Inflammatory macrophage treated with lipopolysaccharide for 4 hours (primary cell): ENCODE measurements at regions not wholly inside any gene's neighbourhood (a gene's known extent, or its start where the extent isn't known, plus 50 kb on each side); places are given as distances from the start of the nearest gene placed in this dataset.
A peak's percentile ranks its signal among the peaks of the same experiment; 100 is the strongest.
"Not testable (repeated sequence)": the region's sequence is repeated elsewhere in the genome, so short reads cannot be mapped to it uniquely, and the experiment has no call there.

Source experiments
- DNase-seq: peaks from one replicate; pipeline ENCODE4 v3.0.0-alpha.2; 2020

DNA sequence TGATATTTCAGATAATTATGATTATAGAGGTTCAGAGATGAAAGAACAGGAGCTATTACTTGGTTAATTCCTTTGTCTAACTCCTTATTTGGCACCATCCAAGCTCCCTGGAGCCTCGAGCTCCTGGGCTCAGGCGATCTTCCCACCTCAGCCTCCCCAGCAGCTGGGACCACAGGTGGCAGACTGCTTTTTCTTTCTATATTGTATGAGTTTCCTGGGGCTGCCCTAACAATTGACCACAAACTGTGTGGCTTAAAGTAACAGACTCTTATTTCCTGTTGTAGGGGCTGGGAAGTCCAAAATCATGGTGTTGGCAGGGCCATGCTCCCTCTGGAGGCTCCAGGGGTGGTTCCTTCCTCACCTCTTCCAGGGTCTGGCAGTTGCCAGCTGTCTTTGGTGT, 163.3 kb upstream of the ADCY1 start:
- DNase-seq = no peak

DNA sequence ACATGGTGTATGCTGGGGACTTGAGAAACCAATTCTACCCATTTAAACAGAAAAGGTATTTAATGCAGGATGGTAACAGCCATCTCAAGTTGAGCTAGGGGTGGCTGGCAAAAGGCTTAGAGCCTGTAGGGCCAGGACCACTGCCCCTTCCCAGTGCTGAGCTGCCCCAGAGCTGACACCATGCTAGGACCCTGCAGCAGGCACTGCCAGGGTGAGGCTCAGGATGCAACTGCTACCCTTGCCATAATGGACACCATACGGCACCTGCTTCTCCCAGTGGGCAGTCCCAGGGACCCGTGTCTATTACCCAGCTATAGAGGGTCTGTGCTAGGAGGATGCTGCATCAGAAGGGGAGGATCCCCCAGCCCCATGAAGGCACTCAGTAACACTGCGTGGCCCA, 160.7 kb upstream of the ADCY1 start:
- DNase-seq = no peak

DNA sequence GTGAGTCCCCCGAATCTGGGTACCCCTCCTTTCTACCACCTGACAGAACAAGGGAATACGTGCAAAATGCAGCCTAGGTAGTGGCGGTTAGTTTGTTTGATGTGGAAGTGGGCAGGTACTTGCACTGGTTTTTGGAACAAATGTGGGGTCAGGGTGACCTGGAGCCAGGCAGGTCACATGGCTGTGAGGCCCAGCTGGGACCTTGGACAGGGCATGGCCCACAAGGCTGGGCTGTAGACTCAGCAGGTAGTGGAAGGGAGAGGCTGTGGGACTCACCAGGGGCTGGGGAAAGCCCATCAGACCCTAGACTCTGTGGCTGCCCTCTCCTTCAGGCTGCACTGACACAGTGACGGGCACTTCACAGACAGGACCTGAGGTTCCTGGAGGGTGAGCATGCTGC, 159.9 kb upstream of the ADCY1 start:
- DNase-seq = no peak

DNA sequence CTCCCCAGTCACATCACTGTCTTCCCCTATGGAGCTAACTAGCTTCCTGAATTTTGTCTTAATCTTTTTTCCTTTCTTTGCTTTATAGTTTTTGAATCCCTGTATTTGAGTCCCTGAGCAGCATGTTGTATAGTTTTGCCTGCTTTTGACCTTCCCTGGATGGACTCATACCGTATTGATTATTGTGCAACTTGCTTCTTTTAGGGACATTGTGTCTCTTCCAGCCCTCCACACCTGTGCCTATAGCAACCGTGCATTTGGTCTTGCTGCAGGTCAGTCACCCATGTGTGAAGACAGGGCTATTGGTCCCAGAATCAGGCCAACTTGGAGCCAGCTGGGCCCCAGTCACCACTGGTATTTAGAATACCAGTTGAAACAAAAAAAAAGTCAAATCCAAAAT, 158.9 kb upstream of the ADCY1 start:
- no peak for DNase-seq

GRCh38 chr7:45416846-45417245, 157.3 kb upstream of the ADCY1 start:
- no peak for DNase-seq

- DNase-seq = no peak
Measured at GRCh38 chr7:45417268-45417667, 156.9 kb upstream of the ADCY1 start.

GRCh38 chr7:45417735-45418134, 156.4 kb upstream of the ADCY1 start:
- no peak for DNase-seq

DNA sequence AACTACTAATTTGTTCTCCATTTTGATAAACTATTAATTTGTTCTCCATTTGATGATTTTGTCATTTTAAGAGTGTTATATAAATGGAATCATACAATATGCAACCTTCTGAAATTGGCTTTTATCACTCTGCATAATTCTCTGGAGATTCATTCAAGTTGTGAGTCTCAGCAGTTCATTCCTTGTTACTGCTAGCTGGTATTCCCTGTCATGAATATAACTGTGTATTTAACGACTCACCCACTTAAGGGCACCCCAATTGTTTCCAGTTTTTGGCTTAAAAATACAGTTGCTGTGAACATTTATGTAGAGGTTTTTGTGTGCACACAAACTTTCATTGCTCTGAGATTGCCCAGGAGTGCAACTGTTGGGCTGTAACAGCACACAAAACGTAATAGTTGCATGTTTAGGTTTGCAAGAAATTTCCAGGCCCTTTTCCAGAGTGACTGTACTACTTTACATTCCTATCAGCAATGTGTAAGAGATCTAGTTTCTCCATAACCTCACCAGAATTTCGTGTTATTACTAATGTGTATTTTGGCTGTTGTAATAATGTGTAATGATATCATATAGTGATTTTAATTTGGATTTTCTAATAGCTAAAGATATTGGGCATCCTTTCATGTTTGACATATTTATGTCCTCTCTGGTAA, 153.2 kb upstream of the ADCY1 start:
- DNase-seq = no peak

DNA sequence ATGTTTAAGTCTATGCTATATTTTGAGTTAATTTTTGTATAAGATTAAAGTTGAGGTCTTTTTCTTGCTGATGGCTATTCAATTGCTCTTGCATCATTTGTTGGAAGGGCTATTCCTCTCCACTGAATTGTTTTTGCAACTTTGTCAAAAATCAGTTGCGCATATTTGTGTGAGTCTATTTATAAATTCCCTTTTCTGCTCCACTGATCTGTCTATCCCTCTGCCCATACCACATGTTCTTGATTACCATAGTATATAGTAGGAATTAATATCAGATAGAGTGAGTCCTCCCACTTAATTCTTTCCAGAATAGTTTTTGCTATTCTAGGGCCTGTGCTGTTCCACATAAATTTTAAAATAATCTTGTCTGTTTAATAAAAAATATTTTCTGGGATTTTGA, 152.4 kb upstream of the ADCY1 start:
- DNase-seq = no peak

DNA sequence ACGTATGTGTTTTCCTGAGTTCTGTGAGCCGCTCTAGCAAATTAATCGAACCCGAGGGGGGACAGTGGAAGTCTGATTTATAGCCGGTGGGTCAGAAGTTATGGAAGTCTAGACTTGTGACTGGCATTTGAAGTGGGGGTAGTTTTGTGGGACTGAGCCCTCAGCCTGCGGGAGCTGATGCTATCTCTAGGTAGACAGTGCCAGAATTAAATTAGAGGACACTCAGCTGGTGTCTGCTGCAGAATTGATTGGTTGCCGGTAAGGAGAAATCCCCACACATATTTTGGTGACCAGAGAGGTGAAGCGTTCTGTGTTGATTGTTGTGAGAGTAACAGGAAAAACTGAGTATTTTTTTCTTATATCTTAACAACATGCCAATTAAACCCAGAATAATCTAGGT, 143.8 kb upstream of the ADCY1 start:
- no peak for DNase-seq

DNA sequence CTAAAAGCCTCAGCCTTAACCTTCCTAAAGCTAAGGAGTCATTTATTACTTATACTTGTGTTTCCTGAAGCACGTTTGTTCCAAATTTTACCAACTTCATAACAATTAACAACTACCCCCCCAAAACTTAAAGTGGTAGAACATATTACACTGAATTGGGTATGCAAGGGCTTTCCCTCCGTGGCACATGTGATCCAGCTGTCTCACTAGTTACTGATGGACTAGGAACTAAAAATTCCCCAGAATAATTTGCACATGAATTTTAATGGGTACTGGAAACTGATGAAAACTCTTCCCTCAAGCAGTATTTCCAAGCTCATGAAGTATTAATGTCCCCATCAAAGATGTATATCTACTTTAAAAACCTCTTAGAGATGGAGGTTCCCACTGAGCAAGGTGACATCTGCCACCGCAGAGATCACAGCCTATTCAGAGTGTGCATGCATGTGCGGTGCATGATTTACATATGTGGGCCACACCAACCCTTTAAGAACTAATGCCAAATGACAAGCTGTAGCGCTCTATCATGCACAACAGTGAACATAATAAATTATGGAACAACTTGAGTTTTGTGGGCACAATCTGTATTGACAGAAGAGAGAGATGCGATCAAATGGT, 139.9 kb upstream of the ADCY1 start:
- no peak for DNase-seq

- no peak for DNase-seq
Measured at GRCh38 chr7:45435131-45435530, 139.0 kb upstream of the ADCY1 start.

GRCh38 chr7:45435846-45436245, 138.3 kb upstream of the ADCY1 start:
- DNase-seq = peak; percentile 24

- not testable (repeated sequence) for DNase-seq
Measured at GRCh38 chr7:45440776-45441175, 133.4 kb upstream of the ADCY1 start.

- DNase-seq = no peak
Measured at GRCh38 chr7:45443263-45443662, 130.9 kb upstream of the ADCY1 start.

DNA sequence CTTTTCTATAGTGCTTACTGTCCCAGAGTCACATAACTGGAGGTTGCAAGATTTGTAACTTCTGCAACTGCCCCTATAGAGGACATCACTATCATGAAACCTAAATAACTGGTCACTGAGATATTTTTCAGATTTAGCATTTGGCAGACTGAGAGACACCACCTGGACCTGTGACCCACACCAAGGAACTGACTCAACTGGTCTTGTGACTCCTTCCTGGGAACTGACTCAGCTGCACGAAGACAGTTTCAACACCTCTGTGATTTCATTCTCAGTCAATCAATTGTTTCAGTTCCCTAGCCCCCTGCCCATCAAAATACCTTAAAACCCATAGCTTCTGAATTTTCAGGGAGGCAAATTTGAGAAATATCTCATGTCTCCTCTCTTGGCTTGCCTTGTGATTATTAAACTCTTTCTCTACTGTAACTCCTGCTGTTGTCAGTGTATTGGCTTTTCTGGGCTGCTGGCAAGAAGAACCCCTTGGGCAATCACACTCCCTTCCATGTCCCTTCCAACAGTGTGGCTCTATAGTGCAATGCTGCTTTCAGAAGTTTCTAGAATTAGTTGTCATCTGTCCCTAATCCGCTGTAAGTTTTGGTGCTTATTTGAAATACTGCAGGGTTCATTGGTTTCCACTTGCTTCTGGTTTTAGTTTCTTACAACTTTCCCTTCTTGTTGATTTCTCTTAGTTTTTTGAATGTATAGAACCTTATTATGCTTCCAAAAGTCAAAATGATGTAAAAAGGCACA, 127.8 kb upstream of the ADCY1 start:
- DNase-seq = peak; percentile 32

DNA sequence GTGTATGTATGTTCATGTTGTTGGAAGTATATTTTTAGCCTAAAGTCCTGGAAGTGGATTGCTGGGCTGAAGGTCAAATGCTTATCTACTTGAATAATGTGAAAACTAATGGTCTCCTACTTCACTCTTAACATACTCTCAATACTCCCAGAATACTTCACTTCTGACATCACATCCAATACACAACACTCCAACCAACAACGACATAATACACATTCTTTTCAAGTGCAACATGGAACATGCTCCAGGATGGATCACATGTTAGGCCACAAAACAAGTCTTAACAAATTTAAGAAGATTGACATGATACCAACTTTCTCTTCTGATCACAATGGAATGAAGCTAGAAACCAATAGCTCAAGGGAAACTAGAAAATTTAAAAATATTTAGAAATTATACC, 126.9 kb upstream of the ADCY1 start:
- no peak for DNase-seq

DNA sequence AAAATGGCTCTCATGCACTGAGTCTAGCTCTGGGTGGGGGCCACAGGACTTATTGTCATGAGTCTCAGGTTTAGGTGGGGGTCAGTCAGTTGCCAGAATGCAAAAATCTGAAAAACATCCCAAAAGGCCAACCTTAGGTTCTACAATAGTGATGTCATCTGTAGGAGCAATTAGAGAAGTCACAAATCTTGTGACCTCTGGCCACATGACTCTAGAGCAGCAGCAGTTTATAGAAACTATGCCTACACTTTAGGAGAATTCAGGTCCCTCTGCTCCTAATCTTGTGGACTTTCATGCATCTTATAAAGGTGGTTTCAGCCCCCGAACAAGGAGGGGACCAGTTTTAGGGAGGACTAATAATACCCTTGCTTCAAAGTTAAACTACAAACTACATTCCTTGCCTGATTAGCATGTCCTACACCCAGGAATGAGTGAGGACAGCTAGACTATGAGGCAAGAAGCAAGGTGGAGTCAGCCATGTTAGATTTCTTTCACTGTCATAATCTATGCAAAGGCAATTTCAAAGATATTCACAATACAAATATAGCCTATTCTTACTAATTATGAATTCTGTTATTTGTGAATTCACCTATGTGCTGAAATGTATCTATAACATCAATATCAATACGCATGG, 123.5 kb upstream of the ADCY1 start:
- DNase-seq = peak; percentile 7

- DNase-seq = no peak
Measured at GRCh38 chr7:45451342-45452035, 122.7 kb upstream of the ADCY1 start.

DNA sequence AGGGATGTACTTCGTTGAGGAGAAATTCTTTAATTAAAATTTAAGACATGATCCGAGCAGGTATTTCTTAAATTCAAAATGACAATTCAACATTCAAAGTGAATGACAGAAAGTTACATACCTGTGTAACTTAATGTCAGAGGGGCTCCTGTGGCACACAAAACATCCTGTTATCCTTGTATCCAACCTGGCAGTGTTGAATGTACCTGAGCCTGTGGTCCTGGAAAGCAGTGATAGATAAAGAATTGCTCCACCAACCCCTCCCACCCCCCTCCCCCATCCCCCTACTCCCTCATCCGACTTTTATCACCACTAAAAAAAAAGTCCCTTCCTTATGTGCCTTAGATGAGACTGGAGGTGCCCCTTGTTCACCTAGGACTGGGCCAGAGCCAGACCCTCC, 119.4 kb upstream of the ADCY1 start:
- no peak for DNase-seq

- DNase-seq = no peak
Measured at GRCh38 chr7:45455662-45456061, 118.5 kb upstream of the ADCY1 start.

GRCh38 chr7:45456105-45456504, 118.1 kb upstream of the ADCY1 start:
- DNase-seq = no peak
